Colonic mucosa (tissue), 4 donors: ENCODE measurements at regions not wholly inside any gene's neighbourhood (a gene's known extent, or its start where the extent isn't known, plus 50 kb on each side); places are given as distances from the start of the nearest gene placed in this dataset.

Experiments used
- DNase-seq: peaks from one replicate; pipeline ENCODE4 v3.0.0-alpha.2; 2020
- H3K27ac ChIP-seq: fragments of 200-600 bp; one replicate; pipeline ENCODE4 v1.8.0; 2021
- H3K27me3 ChIP-seq: fragments of 200-600 bp; one replicate; pipeline ENCODE4 v1.8.0; 2021
- H3K36me3 ChIP-seq: fragments of 200-600 bp; one replicate; pipeline ENCODE4 v1.8.0; 2021
- H3K4me1 ChIP-seq: fragments of 200-600 bp; one replicate; pipeline ENCODE4 v1.8.0; 2021; ENCODE audit warnings: mild to moderate bottlenecking
- H3K4me3 ChIP-seq: fragments of 200-600 bp; one replicate; pipeline ENCODE4 v1.8.0; 2021
- H3K9ac ChIP-seq, 2 donors: one replicate each; pipeline ENCODE4 v1.7.0; 2013; ENCODE audit warnings: control low read depth in 2 of 2, low read depth in 2 of 2, low read length in 2 of 2
- H3K9me3 ChIP-seq: fragments of 200-600 bp; one replicate; pipeline ENCODE4 v1.8.0; 2021
- CTCF ChIP-seq: fragments of 200-600 bp; IDR thresholded peaks from one replicate; pipeline ENCODE4 v1.8.0; 2022; ENCODE audit warnings: antibody characterized with exemption, mild to moderate bottlenecking
- intact Hi-C: fragments of 100-400 bp; cut with DNase I; formaldehyde crosslinking; loops from one replicate; pipeline ENCODE4 v1.14.1; 2022
- donor health status: healthy.
- donor health status: DM: no; HTN: no; CAD: no.
- donor health status: DM: no; HTN: no; CAD: no.

DNA sequence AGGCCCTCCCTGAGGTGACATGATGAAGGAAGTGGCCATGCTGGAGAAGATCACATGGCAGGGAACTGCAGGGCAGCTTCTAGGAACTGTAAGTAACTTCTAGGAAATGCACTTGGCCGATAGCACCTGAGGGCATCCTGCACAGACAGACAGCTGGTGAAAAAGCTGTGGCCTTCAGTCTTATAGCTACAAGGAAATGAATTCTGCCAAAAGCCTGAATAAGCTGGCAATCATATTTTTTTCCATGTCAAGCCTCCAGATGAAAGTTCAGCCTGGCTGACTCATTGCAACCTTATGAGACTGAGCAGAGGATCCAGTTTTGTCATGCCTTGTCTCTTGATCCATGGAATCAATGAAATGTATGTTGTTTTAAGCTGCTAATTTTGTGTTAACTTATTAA, 91.1 kb upstream of the CACNA2D1 start:
- Histone ChIP-seq H3K4me1 (no peaks in the 10 kb centered on the region), H3K36me3 (no peaks in the 10 kb centered on the region), H3K27ac (no peak overlapping the region), H3K9ac (no peak overlapping the region), H3K27me3 (no peaks in the 10 kb centered on the region), H3K4me3 (no peak overlapping the region), H3K9me3 (no peaks in the 10 kb centered on the region)
- intact Hi-C loops = no loop called here
- no peak for DNase-seq
- TF ChIP-seq CTCF = no peak

DNA sequence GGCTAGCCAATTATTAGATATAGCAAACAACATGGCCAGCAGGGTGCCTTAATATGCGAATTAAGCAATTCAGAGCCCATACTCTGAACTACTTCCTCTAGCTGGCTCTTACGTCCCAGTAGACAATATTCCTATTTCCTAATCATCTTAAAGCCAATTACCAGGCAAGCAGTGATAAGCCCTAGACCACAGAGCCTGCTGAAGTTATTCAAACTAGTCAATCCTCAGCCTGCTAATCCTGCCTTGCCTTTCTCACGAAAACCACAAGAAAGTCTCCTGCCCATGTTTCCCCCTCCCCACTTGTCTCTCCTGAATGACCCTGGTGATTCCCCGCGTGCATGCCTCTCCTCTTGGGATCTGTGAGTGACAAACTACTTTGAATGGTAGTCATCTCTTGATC, 86.8 kb upstream of the CACNA2D1 start:
- no peaks in the 10 kb centered on the region for H3K9me3 ChIP-seq
- intact Hi-C loops = no loop called here
- no peaks in the 10 kb centered on the region for H3K4me1 ChIP-seq

DNA sequence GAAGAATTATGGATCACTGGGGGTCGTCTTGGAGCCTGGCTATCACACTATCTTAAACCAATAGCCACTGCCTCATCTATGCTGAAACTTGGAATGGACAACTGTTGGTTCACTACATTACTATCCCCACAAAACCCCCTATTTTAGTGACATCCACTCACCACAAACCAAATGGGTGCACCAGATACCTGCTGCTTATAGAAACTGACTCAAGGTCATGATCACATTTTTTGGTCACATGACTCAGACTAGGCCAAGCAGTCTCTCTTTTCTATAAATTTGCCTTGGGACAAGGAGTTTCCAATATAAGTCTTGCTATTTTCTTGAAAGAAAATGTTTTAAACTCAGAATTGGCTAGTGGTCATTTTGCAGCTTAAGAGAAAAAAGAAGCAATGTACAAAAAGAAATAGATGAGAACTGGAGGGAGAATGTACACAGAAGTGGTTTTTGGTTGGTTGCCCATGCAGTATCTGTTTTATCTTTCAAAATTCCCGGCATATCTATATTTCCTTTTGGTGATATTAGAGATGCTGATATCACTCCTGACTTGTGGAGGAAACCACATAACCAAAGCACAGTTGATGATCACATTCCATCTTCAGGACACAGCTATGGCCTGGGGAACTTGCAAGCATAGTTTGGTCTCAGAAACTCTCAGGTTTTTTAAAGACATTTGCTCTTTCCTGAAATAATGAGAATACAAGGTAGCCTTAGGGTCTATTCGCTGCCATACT, 85.2 kb upstream of the CACNA2D1 start:
- no peak for TF ChIP-seq CTCF
- H3K27ac ChIP-seq = no peak overlapping the region
- no peaks in the 10 kb centered on the region for H3K36me3 ChIP-seq
- H3K27me3 ChIP-seq = no peaks in the 10 kb centered on the region
- H3K9me3 ChIP-seq = no peaks in the 10 kb centered on the region
- no peak for DNase-seq
- no peak overlapping the region for H3K4me3 ChIP-seq
- H3K9ac ChIP-seq = no peak overlapping the region
- intact Hi-C loops = no loop called here
- no peaks in the 10 kb centered on the region for H3K4me1 ChIP-seq

More for the DNA sequence above, 86.8 kb upstream of the CACNA2D1 start:
- H3K27me3 ChIP-seq = no peaks in the 10 kb centered on the region
- H3K4me3 ChIP-seq = no peak overlapping the region
- H3K36me3 ChIP-seq = no peaks in the 10 kb centered on the region
- no peak overlapping the region for H3K27ac ChIP-seq
- no peak for DNase-seq
- H3K9ac ChIP-seq = no peak overlapping the region
- no peak for TF ChIP-seq CTCF

- intact Hi-C loops = no loop called here
- H3K27ac ChIP-seq = no peak overlapping the region
- H3K36me3 ChIP-seq = no peaks in the 10 kb centered on the region
- no peaks in the 10 kb centered on the region for H3K9me3 ChIP-seq
- no peaks in the 10 kb centered on the region for H3K4me1 ChIP-seq
- H3K9ac ChIP-seq = no peak overlapping the region
- H3K4me3 ChIP-seq = no peak overlapping the region
- H3K27me3 ChIP-seq = no peaks in the 10 kb centered on the region
- no peak for DNase-seq
- TF ChIP-seq CTCF = no peak
These were observed 84.3 kb upstream of the CACNA2D1 start for GRCh38 chr7:82527851-82528250.

- no peak for DNase-seq
- Histone ChIP-seq H3K27ac (no peak overlapping the region), H3K4me1 (no peaks in the 10 kb centered on the region), H3K36me3 (no peaks in the 10 kb centered on the region), H3K27me3 (no peaks in the 10 kb centered on the region), H3K4me3 (no peak overlapping the region), H3K9ac (no peak overlapping the region), H3K9me3 (no peaks in the 10 kb centered on the region)
- intact Hi-C loops = no loop called here
- no peak for TF ChIP-seq CTCF
These were observed 78.4 kb upstream of the CACNA2D1 start for GRCh38 chr7:82521906-82522445.
